ENCODE measurements at regions not wholly inside any gene's neighbourhood (a gene's known extent, or its start where the extent isn't known, plus 50 kb on each side); places are given as distances from the start of the nearest gene placed in this dataset.

GRCh38 chr1:220983877-220984635 lies 104.8 kb downstream of the HLX start:
- DNase-seq = no peak

GRCh38 chr1:220990427-220991339 lies 111.4 kb downstream of the HLX start:
- no peak for DNase-seq

GRCh38 chr1:220991506-220991905 lies 112.3 kb downstream of the HLX start:
- no peak for DNase-seq

- DNase-seq = no peak
These were observed 112.9 kb downstream of the HLX start for GRCh38 chr1:220991959-220992704.

- DNase-seq = no peak
These were observed 113.4 kb downstream of the HLX start for GRCh38 chr1:220992705-220993052.

GRCh38 chr1:220994671-220995070 lies 115.4 kb downstream of the HLX start:
- no peak for DNase-seq

- no peak for DNase-seq
These were observed 118.5 kb downstream of the HLX start for GRCh38 chr1:220997791-220998190.

- DNase-seq = no peak
These were observed 120.9 kb downstream of the HLX start for GRCh38 chr1:220999872-221000863.

- DNase-seq = no peak
These were observed 121.9 kb downstream of the HLX start for GRCh38 chr1:221001167-221001566.

- no peak for DNase-seq
These were observed 123.4 kb downstream of the HLX start for GRCh38 chr1:221002601-221003000.

GRCh38 chr1:221011145-221011544 lies 131.9 kb downstream of the HLX start:
- DNase-seq = no peak

- DNase-seq = no peak
These were observed 132.9 kb downstream of the HLX start for GRCh38 chr1:221012120-221012519.

- DNase-seq = no peak
These were observed 134.7 kb downstream of the HLX start for GRCh38 chr1:221013691-221014660.

GRCh38 chr1:221015159-221015790 lies 136.0 kb downstream of the HLX start:
- DNase-seq = no peak

- no peak for DNase-seq
These were observed 137.5 kb downstream of the HLX start for GRCh38 chr1:221016751-221017150.

GRCh38 chr1:221018414-221018813 lies 139.2 kb downstream of the HLX start:
- DNase-seq = no peak

GRCh38 chr1:221022331-221022730 lies 143.1 kb downstream of the HLX start:
- no peak for DNase-seq

GRCh38 chr1:221023482-221023881 lies 144.2 kb downstream of the HLX start:
- no peak for DNase-seq

- no peak for DNase-seq
These were observed 146.3 kb downstream of the HLX start for GRCh38 chr1:221025501-221025900.

- DNase-seq = no peak
These were observed 146.7 kb downstream of the HLX start for GRCh38 chr1:221025956-221026355.

Data from C1 segment of cervical spinal cord (tissue), 14 donors.